Naive thymus-derived CD8-positive, alpha-beta T cell (primary cell): ENCODE measurements at regions not wholly inside any gene's neighbourhood (a gene's known extent, or its start where the extent isn't known, plus 50 kb on each side); places are given as distances from the start of the nearest gene placed in this dataset.
"Not testable (repeated sequence)": the region's sequence is repeated elsewhere in the genome, so short reads cannot be mapped to it uniquely, and the experiment has no call there.

ENCODE experiments used
- ATAC-seq, 2 donors: fragments of 150-1000 bp; cut with Tn5 transposase in 1 of 2; sonication (Bioruptor Pico), chemical (Tn5 transposase) in 1 of 2; 1 replicate in 1 of 2; 2 replicates in 1 of 2; pipeline ENCODE4 v1.10.0; 2021; ENCODE audit warnings: mild to moderate bottlenecking in 2 of 2, moderate library complexity in 2 of 2
- POLR2A ChIA-PET: fragments of 350-600 bp; sonication (Branson Sonifier 250); formaldehyde crosslinking; loops from one replicate; lab custom pipeline; 2021; ENCODE audit warnings: antibody characterized with exemption; lab: Charles Lee
- DNase-seq, 10 donors: peaks; one replicate each; pipeline versions ENCODE4 v3.0.0 to v3.0.0-alpha.2; 2020 to 2022
- H3K27ac Mint-ChIP-seq, 10 donors: one replicate each; pipeline ENCODE4 v1.8.0; 2020 to 2022; ENCODE audit warnings: mild to moderate bottlenecking in 10 of 10, mixed read lengths in 10 of 10, moderate library complexity in 4 of 10, inconsistent platforms in 1 of 10
- H3K27me3 Mint-ChIP-seq, 5 donors: one replicate each; pipeline ENCODE4 v1.8.0; 2021 to 2022; ENCODE audit warnings: mixed read lengths in 5 of 5
- H3K36me3 Mint-ChIP-seq, 3 donors: one replicate each; pipeline ENCODE4 v1.8.0; 2020 to 2022; ENCODE audit warnings: mixed read lengths in 3 of 3, mild to moderate bottlenecking in 2 of 3, inconsistent platforms in 1 of 3
- H3K4me1 Mint-ChIP-seq, 4 donors: one replicate each; pipeline ENCODE4 v1.8.0; 2021 to 2022; ENCODE audit warnings: mixed read lengths in 4 of 4
- H3K4me3 Mint-ChIP-seq, 10 donors: one replicate each; pipeline ENCODE4 v1.8.0; 2020 to 2022; ENCODE audit warnings: mild to moderate bottlenecking in 10 of 10, mixed read lengths in 10 of 10, moderate library complexity in 6 of 10, inconsistent platforms in 1 of 10
- H3K9me3 Mint-ChIP-seq, 9 donors: one replicate each; pipeline ENCODE4 v1.8.0; 2020 to 2022; ENCODE audit warnings: mixed read lengths in 9 of 9, mild to moderate bottlenecking in 3 of 9, inconsistent platforms in 1 of 9, moderate library complexity in 1 of 9

- no peak for DNase-seq
- Mint-ChIP-seq H3K36me3 (no peaks in the 10 kb centered on the region), H3K4me3 (no peak overlapping the region)
Measured at GRCh38 chr18:78825168-78825567, 154.4 kb upstream of the SALL3 start.

DNA sequence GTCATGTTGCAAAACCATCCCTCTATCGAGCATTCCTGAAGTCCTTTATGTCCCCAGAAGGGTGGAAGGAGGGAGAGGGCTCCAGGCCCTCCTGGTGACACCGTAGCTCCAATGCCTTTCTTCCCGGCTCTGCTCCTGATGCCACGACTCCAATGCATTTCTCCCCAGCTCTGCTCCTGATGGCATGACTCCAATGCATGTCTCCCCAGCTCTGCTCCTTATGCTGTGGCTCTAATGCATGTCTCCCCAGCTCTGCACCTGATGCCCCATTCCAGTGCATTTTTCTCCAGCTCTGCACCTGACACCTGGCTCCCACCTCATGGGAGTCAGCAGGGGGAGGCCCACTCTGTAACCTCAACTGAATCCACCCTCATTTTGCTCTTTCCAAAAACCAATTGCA is 153.0 kb upstream of the SALL3 start:
- Mint-ChIP-seq H3K36me3 (no peaks in the 10 kb centered on the region), H3K9me3 (no peaks in the 10 kb centered on the region), H3K4me3 (no peak overlapping the region), H3K27me3 (peaks cover 0 to 26% (median 6%) of the 10 kb centered on the region in 5 donors), H3K27ac (no peak overlapping the region), H3K4me1 (no peaks in the 10 kb centered on the region)
- DNase-seq (no peak), ATAC-seq (no peak)
- POLR2A ChIA-PET: no interaction called here

More at GRCh38 chr18:78825168-78825567, 154.4 kb upstream of the SALL3 start:
- Mint-ChIP-seq H3K9me3 (no peaks in the 10 kb centered on the region), H3K27me3 (peaks cover 0 to 26% (median 7%) of the 10 kb centered on the region in 5 donors), H3K4me1 (no peaks in the 10 kb centered on the region), H3K27ac (no peak overlapping the region)
- POLR2A ChIA-PET: no interaction called here
- ATAC-seq: no peak

GRCh38 chr18:78827141-78827540 is 152.5 kb upstream of the SALL3 start:
- Mint-ChIP-seq H3K36me3 (no peaks in the 10 kb centered on the region), H3K9me3 (no peaks in the 10 kb centered on the region)
- no peak for ATAC-seq

GRCh38 chr18:78828131-78828530 is 151.5 kb upstream of the SALL3 start:
- no peak overlapping the region for H3K27ac Mint-ChIP-seq
- POLR2A ChIA-PET: no interaction called here
- H3K4me3 Mint-ChIP-seq: no peak overlapping the region
- no peak for DNase-seq
- no peak for ATAC-seq
- no peaks in the 10 kb centered on the region for H3K9me3 Mint-ChIP-seq
- no peaks in the 10 kb centered on the region for H3K4me1 Mint-ChIP-seq
- H3K27me3 Mint-ChIP-seq: peaks cover 0 to 28% (median 9%) of the 10 kb centered on the region in 5 donors
- H3K36me3 Mint-ChIP-seq: no peaks in the 10 kb centered on the region

More at GRCh38 chr18:78827141-78827540, 152.5 kb upstream of the SALL3 start:
- no peak overlapping the region for H3K27ac Mint-ChIP-seq
- no peak overlapping the region for H3K4me3 Mint-ChIP-seq
- H3K27me3 Mint-ChIP-seq: peaks cover 0 to 27% (median 5%) of the 10 kb centered on the region in 5 donors
- POLR2A ChIA-PET: no interaction called here
- DNase-seq: no peak
- no peaks in the 10 kb centered on the region for H3K4me1 Mint-ChIP-seq

DNA sequence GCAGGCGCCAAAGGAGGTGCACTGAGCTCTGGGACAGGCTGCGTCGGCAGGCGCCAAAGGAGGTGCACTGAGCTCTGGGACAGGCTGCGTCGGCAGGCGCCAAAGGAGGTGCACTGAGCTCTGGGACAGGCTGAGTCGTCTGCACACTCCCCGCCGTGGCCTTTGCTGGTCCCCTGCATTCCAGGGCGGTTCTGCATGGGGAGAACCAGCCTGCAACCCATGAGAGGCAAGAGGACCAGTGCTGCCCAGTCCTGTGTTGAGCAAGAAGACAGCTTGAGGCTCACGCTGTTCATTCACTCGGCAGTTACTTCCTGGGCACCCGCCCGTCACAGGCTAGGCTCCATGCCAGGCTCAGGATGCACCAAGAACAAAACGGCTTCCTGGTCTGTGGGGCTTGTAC is 150.6 kb upstream of the SALL3 start:
- peaks cover 0 to 26% (median 11%) of the 10 kb centered on the region in 5 donors for H3K27me3 Mint-ChIP-seq
- ATAC-seq, DNase-seq, H3K27ac Mint-ChIP-seq, H3K4me3 Mint-ChIP-seq, H3K9me3 Mint-ChIP-seq, POLR2A ChIA-PET, H3K4me1 Mint-ChIP-seq, H3K36me3 Mint-ChIP-seq: not testable (repeated sequence)

DNA sequence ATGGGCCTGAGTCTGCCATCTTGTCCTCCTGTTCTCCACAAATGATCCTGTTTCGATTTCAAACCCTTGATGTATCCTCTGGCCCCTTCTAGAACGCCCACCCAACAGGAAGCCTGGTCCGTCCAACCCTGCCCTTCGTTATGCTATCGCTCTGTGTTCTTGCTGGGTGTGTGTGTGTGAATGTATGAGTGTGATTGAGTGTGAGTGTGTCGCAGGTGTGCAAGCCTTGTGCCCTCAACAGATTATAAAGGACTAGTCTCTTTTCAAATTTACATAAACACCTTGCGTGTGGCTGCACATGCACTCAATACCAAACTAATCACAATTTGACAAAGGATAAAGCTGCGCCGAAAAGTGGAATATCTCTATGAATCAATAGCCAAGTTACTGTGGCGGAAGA is 149.5 kb upstream of the SALL3 start:
- DNase-seq (no peak), ATAC-seq (no peak)
- no peaks in the 10 kb centered on the region for H3K4me1 Mint-ChIP-seq

GRCh38 chr18:78830826-78831225 is 148.8 kb upstream of the SALL3 start:
- DNase-seq: no peak
- Mint-ChIP-seq H3K9me3 (peaks cover 0 to 3% (median 0%) of the 10 kb centered on the region in 9 donors), H3K4me1 (no peaks in the 10 kb centered on the region), H3K27me3 (peaks cover 1 to 25% (median 13%) of the 10 kb centered on the region in 5 donors), H3K4me3 (no peak overlapping the region), H3K27ac (no peak overlapping the region), H3K36me3 (no peaks in the 10 kb centered on the region)
- ATAC-seq: no peak
- POLR2A ChIA-PET: no interaction called here

More for the DNA sequence above, 149.5 kb upstream of the SALL3 start:
- H3K27ac Mint-ChIP-seq: no peak overlapping the region
- no peaks in the 10 kb centered on the region for H3K36me3 Mint-ChIP-seq
- peaks cover 1 to 28% (median 13%) of the 10 kb centered on the region in 5 donors for H3K27me3 Mint-ChIP-seq
- no peak overlapping the region for H3K4me3 Mint-ChIP-seq
- H3K9me3 Mint-ChIP-seq: peaks cover 0 to 3% (median 0%) of the 10 kb centered on the region in 9 donors
- POLR2A ChIA-PET: no interaction called here

- Mint-ChIP-seq H3K27ac (no peak overlapping the region), H3K27me3 (peaks cover 1 to 25% (median 13%) of the 10 kb centered on the region in 5 donors), H3K36me3 (no peaks in the 10 kb centered on the region), H3K4me1 (no peaks in the 10 kb centered on the region), H3K4me3 (no peak overlapping the region), H3K9me3 (peaks cover 0 to 3% (median 0%) of the 10 kb centered on the region in 9 donors)
- ATAC-seq: no peak
- DNase-seq: no peak
- POLR2A ChIA-PET: no interaction called here
Measured at GRCh38 chr18:78831603-78832002, 148.0 kb upstream of the SALL3 start.

- no peaks in the 10 kb centered on the region for H3K4me1 Mint-ChIP-seq
Measured at GRCh38 chr18:78833833-78834232, 145.8 kb upstream of the SALL3 start.

DNA sequence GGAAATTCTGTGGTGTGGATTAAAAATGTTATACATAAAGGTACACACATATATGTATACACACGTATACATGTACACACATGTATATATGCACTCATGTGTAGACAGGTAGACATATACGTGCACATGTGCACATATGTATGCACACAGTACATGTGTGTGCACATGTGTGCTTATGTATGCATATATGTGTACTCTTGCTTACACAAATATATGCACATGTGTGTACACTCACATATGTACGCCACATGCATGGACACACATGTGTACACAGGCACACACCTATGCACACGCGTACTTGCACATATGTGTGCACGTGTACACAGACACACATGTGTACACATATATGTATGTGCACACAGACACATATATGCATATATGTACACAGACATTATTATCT is 142.8 kb upstream of the SALL3 start:
- H3K4me1 Mint-ChIP-seq: no peaks in the 10 kb centered on the region
- DNase-seq (no peak), ATAC-seq (no peak)
- peaks cover 0 to 19% (median 0%) of the 10 kb centered on the region in 9 donors for H3K9me3 Mint-ChIP-seq
- H3K4me3 Mint-ChIP-seq: no peak overlapping the region
- POLR2A ChIA-PET: no interaction called here
- no peaks in the 10 kb centered on the region for H3K36me3 Mint-ChIP-seq
- H3K27ac Mint-ChIP-seq: no peak overlapping the region
- peaks cover 1 to 19% (median 8%) of the 10 kb centered on the region in 5 donors for H3K27me3 Mint-ChIP-seq

More at GRCh38 chr18:78833833-78834232, 145.8 kb upstream of the SALL3 start:
- DNase-seq (no peak), ATAC-seq (no peak)
- Mint-ChIP-seq H3K9me3 (peaks cover 0 to 7% (median 0%) of the 10 kb centered on the region in 9 donors), H3K36me3 (no peaks in the 10 kb centered on the region), H3K27ac (no peak overlapping the region), H3K27me3 (peaks cover 1 to 25% (median 13%) of the 10 kb centered on the region in 5 donors), H3K4me3 (no peak overlapping the region)
- POLR2A ChIA-PET: no interaction called here

- H3K27ac Mint-ChIP-seq: no peak overlapping the region
- DNase-seq (no peak), ATAC-seq (no peak)
- H3K4me1 Mint-ChIP-seq: no peaks in the 10 kb centered on the region
- peaks cover 0 to 19% (median 0%) of the 10 kb centered on the region in 9 donors for H3K9me3 Mint-ChIP-seq
- H3K36me3 Mint-ChIP-seq: no peaks in the 10 kb centered on the region
- H3K4me3 Mint-ChIP-seq: no peak overlapping the region
- POLR2A ChIA-PET: no interaction called here
- H3K27me3 Mint-ChIP-seq: peaks cover 1 to 17% (median 8%) of the 10 kb centered on the region in 5 donors
Measured at GRCh38 chr18:78837754-78838153, 141.9 kb upstream of the SALL3 start.

- H3K4me1 Mint-ChIP-seq: no peaks in the 10 kb centered on the region
- H3K27ac Mint-ChIP-seq: no peak overlapping the region
- H3K9me3 Mint-ChIP-seq: peaks cover 0 to 23% (median 0%) of the 10 kb centered on the region in 9 donors
- H3K27me3 Mint-ChIP-seq: peaks cover 1 to 15% (median 7%) of the 10 kb centered on the region in 5 donors
- DNase-seq (no peak), ATAC-seq (no peak)
- H3K4me3 Mint-ChIP-seq: no peak overlapping the region
- POLR2A ChIA-PET: no interaction called here
- peaks cover 0 to 2% (median 0%) of the 10 kb centered on the region in 3 donors for H3K36me3 Mint-ChIP-seq
Measured at GRCh38 chr18:78838183-78838582, 141.4 kb upstream of the SALL3 start.

- H3K36me3 Mint-ChIP-seq: peaks cover 2 to 56% (median 3%) of the 10 kb centered on the region in 3 donors
Measured at GRCh38 chr18:78849046-78849445, 130.6 kb upstream of the SALL3 start.

DNA sequence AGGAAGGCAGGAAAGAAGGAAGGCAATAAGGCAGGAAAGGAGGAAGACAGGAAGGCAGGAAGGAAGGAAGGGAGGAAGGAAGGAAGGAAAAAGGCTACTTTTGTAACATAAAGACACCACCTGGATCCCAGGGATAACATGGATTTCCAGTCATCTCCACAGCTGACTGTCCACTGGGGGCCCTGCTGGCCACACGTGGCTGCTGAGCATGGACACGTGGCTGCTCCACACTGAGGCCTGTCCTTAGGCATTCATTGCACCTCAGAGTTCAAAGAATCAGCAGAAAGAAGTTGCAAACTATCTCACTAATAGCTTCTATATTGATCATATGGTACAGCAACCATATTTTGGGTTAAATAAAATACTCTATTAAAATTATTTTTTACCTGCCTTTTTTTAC is 130.2 kb upstream of the SALL3 start:
- Mint-ChIP-seq H3K27ac (no peak overlapping the region), H3K4me1 (no peaks in the 10 kb centered on the region), H3K27me3 (peaks cover 9 to 58% (median 31%) of the 10 kb centered on the region in 5 donors), H3K4me3 (no peak overlapping the region), H3K9me3 (peaks cover 9 to 67% (median 39%) of the 10 kb centered on the region in 9 donors), H3K36me3 (peaks cover 2 to 52% (median 3%) of the 10 kb centered on the region in 3 donors)
- ATAC-seq (no peak), DNase-seq (no peak)
- POLR2A ChIA-PET: no interaction called here

More at GRCh38 chr18:78849046-78849445, 130.6 kb upstream of the SALL3 start:
- Mint-ChIP-seq H3K4me3 (no peak overlapping the region), H3K27ac (no peak overlapping the region), H3K4me1 (no peaks in the 10 kb centered on the region), H3K27me3 (peaks cover 10 to 62% (median 31%) of the 10 kb centered on the region in 5 donors), H3K9me3 (peaks cover 13 to 71% (median 41%) of the 10 kb centered on the region in 9 donors)
- no peak for DNase-seq
- ATAC-seq: no peak
- POLR2A ChIA-PET: no interaction called here
